ENCODE measurements at regions not wholly inside any gene's neighbourhood (a gene's known extent, or its start where the extent isn't known, plus 50 kb on each side); places are given as distances from the start of the nearest gene placed in this dataset.

- H3K27ac ChIP-seq, result no peak overlapping the region
- no peak for TF ChIP-seq CTCF (conservative IDR thresholded peaks at IDR 0.05)
Observed at GRCh38 chr2:128748835-128749605, 430.4 kb upstream of the HS6ST1 start.

- no peak for TF ChIP-seq CTCF (conservative IDR thresholded peaks at IDR 0.05)
- H3K27ac ChIP-seq, result no peak overlapping the region
Observed at GRCh38 chr2:128750328-128751165, 431.9 kb upstream of the HS6ST1 start.

GRCh38 chr2:128751746-128752145, 433.1 kb upstream of the HS6ST1 start:
- no peak overlapping the region for H3K27ac ChIP-seq
- TF ChIP-seq CTCF (conservative IDR thresholded peaks at IDR 0.05), result no peak

- H3K27ac ChIP-seq, result no peak overlapping the region
- TF ChIP-seq CTCF (conservative IDR thresholded peaks at IDR 0.05), result no peak
Observed at GRCh38 chr2:128752691-128753263, 434.1 kb upstream of the HS6ST1 start.

- H3K27ac ChIP-seq, result no peak overlapping the region
- TF ChIP-seq CTCF (conservative IDR thresholded peaks at IDR 0.05), result no peak
Observed at GRCh38 chr2:128753321-128753720, 434.7 kb upstream of the HS6ST1 start.

- no peak for TF ChIP-seq CTCF (conservative IDR thresholded peaks at IDR 0.05)
- no peak overlapping the region for H3K27ac ChIP-seq
Observed at GRCh38 chr2:128753800-128754199, 435.1 kb upstream of the HS6ST1 start.

GRCh38 chr2:128754246-128754724, 435.6 kb upstream of the HS6ST1 start:
- TF ChIP-seq CTCF (conservative IDR thresholded peaks at IDR 0.05), result no peak
- no peak overlapping the region for H3K27ac ChIP-seq

Data from VCaP (cell line).